GM10266 (cell line): ENCODE measurements at regions not wholly inside any gene's neighbourhood (a gene's known extent, or its start where the extent isn't known, plus 50 kb on each side); places are given as distances from the start of the nearest gene placed in this dataset.

Experiments used
- DNase-seq: peaks from one replicate; pipeline ENCODE4 v3.0.0; 2012; ENCODE audit errors: extremely low spot score
- TF ChIP-seq, protein P1 (sequence below): IDR thresholded peaks from 2 replicates; pipeline ENCODE4 v1.5.1; 2012; ENCODE audit warnings: mild to moderate bottlenecking, low read depth; ENCODE audit not compliant: control insufficient read depth, insufficient read depth; ENCODE audit errors: missing control alignments

DNA sequence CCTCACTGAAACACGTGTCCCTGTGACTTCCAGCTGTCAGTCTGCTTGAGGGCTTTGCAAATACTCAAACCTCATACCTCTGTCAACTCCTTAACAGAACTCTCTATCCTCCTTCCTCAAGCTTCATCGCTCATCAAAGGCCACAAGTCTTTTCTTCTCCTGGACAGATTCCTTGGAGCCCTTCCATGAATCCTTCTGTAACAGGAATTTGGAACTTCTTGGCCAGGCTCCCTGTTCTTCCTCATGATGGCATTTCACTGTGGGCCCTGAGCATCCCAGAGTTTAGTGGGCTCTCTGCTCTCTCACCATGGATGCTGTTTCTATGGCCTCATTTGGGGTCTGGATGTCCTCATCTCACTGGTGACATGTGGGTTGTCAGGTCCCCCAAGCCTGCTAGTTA is 105.0 kb upstream of the TLE3 start:
- TF ChIP-seq, protein P1, sequence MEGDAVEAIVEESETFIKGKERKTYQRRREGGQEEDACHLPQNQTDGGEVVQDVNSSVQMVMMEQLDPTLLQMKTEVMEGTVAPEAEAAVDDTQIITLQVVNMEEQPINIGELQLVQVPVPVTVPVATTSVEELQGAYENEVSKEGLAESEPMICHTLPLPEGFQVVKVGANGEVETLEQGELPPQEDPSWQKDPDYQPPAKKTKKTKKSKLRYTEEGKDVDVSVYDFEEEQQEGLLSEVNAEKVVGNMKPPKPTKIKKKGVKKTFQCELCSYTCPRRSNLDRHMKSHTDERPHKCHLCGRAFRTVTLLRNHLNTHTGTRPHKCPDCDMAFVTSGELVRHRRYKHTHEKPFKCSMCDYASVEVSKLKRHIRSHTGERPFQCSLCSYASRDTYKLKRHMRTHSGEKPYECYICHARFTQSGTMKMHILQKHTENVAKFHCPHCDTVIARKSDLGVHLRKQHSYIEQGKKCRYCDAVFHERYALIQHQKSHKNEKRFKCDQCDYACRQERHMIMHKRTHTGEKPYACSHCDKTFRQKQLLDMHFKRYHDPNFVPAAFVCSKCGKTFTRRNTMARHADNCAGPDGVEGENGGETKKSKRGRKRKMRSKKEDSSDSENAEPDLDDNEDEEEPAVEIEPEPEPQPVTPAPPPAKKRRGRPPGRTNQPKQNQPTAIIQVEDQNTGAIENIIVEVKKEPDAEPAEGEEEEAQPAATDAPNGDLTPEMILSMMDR, result no peak
- DNase-seq, result no peak

DNA sequence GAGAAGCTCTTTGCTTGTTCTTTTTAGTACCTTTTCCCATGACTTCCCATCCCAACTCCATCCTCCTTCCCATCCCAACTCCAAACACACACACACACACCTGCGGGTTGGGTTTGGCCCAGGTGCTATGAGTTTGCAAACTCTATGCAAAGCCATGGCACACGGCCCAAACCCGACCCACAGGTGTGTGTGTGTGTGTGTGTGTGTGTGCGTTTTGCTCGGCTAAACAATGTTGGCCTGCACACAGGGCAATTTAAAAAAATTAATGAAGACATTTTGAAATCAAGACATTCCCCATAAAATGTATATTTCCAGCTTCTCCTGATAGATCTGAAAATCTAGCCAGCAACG is 103.7 kb upstream of the TLE3 start:
- no peak for DNase-seq
- TF ChIP-seq, protein P1, result no peak

DNA sequence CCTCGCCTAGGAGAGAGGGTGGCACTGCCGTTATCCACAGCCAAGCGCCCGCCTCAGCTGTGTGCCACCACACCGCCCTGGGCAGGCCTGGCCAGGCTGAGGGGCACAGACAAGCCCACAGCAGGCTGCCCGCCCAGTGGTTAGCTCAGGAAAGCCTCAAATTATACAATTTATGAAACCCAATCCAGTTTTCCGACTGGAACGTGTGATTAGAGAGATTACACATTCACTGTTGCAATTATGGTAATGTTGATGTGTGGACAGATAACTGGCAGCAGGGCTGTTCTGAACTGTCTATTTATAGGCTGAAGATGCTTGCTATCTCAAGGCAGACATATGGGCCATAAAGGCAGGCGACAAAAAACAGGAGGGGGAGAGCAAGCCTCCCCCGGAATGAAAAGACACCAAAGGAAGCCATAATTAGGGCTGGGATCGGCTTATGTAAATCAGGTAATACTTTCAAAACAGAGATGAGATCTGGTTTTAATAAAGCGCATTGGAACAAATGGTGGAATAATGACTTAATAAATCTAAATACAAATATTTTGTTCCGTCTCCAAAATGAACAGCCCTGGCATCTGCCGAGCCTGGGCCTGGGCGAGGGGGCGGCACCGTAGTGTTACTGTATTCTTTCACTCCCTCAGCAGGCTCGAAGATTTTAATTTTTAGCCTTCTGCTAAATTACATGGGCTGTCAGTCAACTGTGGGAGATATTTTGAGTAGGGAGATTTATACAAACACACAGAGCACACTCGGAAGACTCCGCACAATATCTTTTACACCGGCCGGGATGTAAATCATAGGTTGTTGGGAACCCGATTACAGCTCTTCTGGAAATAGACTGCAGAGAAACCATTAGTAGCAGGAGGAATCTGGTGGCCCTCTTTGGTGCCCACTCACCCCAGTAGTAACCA is 103.1 kb upstream of the TLE3 start:
- DNase-seq, result no peak
- TF ChIP-seq, protein P1, result no peak

DNA sequence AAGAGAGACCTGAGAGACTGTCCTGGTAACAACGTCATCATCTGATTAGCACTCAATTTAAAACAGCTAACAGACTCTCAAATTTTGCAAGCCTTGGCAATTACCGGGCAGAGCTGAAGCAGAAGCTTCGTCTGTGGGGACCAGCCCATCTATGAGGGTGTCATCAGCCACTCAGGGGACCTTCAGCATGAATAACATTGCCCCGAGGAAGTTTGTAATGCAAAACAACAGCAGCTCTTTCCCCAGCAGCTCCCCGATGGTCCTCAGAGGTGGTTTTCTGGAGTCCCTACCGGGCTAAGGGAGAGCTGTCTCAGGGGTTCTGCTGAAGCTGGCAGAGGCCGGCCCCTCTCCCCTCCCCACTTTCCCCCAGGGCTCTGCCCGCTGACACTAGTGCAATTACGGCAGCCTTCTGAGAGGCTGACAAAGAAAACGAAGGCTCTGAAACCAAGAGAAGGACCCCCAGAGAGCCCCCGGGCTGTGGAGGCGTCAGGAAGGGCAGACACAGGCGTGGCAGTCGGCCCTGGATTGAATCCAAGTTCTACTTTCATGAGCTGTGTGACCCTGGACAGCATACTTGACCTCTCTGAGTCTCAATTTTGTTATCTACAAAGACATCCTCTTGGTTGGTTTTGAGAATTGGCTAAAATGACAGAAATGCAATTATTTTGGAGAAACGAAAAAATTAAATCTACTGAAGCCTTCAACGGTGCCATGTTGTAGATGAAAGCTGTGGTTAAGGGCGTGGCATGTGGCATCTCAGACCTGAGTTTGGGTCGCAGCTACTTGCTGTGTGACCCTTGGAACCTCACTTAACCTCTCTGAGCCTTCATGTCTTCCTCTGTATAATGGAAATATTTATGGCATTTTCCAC is 102.1 kb upstream of the TLE3 start:
- TF ChIP-seq, protein P1, result no peak
- no peak for DNase-seq

DNA sequence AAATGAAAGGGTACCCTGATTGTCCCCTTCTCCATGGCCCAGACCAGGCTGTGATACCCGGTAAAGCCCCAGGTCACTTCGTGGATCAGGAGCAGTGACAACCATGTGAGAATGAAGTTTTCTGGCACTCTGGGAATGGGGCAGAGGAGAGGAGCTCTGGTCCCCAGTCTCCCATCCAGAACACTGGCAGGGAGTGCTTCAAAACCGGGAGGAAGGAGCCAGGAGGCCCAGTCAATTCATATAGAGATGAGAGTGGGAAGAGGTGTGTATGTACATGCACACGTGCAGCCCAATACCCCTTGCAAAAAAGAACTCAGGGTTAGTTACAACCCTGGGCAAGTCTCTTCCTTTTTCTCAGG is 101.4 kb upstream of the TLE3 start:
- TF ChIP-seq, protein P1, result no peak
- no peak for DNase-seq

DNA sequence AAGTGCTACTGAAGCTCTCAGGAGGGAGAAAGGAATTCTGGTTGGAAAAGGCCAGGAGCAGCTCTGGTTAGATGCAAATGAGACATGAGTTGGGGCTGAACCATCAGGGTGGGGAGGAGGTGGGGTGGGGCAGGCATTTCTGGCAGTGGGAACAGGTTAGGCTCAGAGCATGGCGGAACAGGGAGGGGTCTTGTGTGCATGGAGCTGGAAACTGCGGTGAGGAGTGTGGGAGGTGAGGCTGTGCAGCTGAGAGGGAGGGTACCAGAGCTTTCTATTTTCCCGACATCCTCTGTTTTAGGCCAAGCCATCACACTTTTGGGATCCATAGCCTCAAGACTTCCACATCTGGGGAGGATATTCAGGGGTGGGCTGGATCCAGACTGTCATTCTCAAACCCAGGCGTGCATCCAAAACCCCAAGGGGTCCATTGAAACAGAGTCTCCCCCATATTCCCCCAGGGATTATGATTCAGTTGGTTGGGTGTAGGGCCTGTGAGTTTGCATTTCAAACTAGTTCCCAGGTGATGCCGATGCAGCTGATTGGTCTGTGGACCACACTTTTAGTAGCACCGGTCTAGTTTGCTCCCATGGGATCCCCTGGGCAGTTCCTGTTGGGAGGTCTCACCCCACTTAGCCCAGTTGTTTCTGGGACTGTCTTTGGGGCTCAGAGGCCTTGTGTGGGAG is 100.9 kb upstream of the TLE3 start:
- TF ChIP-seq, protein P1, result no peak
- DNase-seq, result no peak
